Stimulated activated CD8-positive, alpha-beta memory T cell treated with anti-CD3 and anti-CD28 coated beads, Interleukin-4, amount 100 ng/mL, for 48 hours (primary cell): ENCODE measurements at regions not wholly inside any gene's neighbourhood (a gene's known extent, or its start where the extent isn't known, plus 50 kb on each side); places are given as distances from the start of the nearest gene placed in this dataset.

Source experiments
- DNase-seq: peaks from one replicate; pipeline ENCODE4 v3.0.0-alpha.2; 2020

DNA sequence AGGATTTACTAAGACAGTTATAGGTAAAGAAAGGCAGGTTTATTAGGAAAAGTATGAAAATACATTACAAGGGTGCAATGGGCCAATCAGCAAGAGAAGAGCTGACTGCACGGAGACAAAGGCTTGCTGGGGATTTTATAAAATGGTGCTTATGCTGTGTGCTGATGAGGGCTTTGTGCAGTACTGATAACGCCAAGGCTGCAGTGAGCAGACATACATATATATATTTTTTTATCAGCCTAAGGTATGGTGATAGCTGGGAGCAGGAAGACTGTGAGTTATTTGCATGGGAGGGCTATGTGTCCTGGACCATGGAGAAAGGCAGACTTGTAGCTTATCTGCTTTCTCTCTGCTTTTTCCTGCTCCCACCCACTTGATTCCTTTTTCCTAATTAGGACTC lies 208.1 kb upstream of the ACTBL2 start:
- DNase-seq: no peak

DNA sequence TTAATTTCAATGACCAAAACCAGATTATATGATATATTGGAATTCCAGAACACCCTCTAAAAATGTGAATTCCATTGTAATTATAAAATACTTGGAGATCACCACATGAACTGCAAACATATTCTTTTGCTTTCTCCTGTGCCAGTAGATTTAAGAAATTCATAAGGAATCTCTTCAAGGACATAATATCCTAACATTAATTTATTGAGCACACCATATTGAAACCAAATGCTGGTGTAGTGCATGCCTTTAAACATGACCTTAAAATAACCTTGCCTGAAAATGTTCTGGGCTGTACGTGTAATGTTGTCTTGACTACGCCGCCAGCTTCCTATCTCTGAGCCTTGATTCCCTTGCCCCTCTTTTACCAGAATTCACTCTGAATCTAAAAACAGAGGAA lies 205.0 kb upstream of the ACTBL2 start:
- DNase-seq: no peak

- no peak for DNase-seq
Observed at GRCh38 chr5:57685516-57686255, 203.1 kb upstream of the ACTBL2 start.

- no peak for DNase-seq
Observed at GRCh38 chr5:57684299-57684702, 201.7 kb upstream of the ACTBL2 start.

DNA sequence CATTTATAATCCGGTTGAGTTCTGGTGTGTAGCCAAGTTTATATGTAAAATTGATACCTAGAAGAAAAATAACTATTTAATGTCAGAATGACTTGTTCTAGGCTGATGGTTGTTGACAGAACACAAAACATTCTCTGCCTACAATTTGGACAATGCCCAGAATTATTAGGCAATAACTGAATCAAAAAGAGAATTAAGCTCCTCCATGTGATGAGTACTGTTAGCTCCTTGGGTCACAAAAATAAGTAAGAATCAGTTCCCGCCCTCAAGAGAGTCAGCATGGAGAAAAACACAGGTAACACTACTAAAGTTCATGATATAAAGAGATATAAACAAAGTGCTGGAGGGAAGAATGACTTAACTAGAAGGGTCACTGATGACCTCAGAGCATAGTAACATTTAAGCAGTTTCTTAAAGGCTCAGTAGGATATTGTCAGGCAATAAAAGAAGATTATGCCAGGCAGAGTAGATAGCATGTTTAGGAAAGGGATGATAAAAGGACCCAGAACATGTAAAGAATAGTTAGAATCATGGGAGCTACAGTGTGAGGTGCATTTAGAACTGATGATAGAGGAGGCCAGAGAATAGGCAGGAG lies 200.5 kb upstream of the ACTBL2 start:
- DNase-seq: no peak

- no peak for DNase-seq
Observed at GRCh38 chr5:57681942-57682341, 199.3 kb upstream of the ACTBL2 start.

GRCh38 chr5:57680686-57681085 lies 198.1 kb upstream of the ACTBL2 start:
- DNase-seq: no peak

GRCh38 chr5:57677235-57677634 lies 194.6 kb upstream of the ACTBL2 start:
- DNase-seq: no peak

DNA sequence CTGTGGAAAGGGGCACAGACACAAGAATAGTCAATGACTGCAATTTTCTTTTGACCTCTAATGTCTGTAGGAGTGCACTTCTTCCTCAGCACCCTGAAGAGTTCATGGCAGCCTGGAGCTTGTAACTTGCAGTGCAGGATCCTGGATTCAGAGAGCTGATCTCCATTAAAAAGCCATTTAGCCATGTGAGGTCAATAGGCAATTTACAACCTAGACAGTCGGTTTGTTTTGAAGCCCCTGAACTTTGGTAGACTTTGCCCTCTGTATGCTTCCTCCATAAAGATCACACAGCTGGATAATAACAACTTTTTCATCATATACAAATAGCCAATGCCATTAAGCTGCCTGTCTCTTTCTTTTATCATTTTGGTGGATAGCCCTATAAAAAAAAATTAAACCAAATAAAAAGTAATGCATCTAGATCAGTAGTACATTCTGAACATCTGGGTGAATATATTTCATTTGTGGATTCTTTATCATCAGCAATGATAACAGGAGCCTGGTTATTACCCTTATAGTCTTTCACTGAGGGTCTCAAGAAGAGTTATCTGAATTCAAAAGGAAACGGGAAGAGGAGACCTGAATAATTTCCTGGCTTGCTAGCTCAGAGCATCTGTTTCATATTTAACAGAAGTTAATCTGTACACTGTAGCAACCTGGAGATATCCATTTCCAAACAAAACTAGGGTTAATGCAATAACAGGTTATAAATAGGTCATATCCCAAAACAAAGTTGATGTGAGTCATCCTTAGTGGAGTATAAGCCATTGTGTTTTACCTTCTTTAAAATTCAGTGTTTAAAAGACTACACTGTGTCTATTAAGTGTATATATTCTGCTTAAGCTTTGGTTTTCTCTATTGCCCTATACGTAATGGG lies 193.8 kb upstream of the ACTBL2 start:
- no peak for DNase-seq

- no peak for DNase-seq
Observed at GRCh38 chr5:57675236-57675635, 192.6 kb upstream of the ACTBL2 start.

GRCh38 chr5:57671371-57671770 lies 188.8 kb upstream of the ACTBL2 start:
- no peak for DNase-seq

DNA sequence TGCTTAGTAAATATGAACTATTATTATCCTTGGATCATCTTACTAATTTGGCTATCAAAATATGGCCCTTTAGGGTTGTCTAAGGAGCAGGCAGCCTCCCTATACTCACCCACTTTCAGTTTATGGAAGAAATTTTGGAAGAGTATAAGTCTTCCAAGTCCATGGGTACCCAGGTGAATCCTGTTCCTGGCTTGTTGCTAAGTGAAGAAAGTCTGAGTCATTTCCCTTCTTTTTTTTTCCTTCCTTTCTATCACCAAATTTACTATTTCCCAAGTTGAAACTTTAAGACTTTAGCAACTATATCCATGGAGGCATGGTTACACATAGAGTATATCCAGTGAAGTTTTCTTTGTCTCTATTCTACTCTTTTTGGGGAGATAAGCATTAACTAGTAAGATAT lies 184.0 kb upstream of the ACTBL2 start:
- no peak for DNase-seq

DNA sequence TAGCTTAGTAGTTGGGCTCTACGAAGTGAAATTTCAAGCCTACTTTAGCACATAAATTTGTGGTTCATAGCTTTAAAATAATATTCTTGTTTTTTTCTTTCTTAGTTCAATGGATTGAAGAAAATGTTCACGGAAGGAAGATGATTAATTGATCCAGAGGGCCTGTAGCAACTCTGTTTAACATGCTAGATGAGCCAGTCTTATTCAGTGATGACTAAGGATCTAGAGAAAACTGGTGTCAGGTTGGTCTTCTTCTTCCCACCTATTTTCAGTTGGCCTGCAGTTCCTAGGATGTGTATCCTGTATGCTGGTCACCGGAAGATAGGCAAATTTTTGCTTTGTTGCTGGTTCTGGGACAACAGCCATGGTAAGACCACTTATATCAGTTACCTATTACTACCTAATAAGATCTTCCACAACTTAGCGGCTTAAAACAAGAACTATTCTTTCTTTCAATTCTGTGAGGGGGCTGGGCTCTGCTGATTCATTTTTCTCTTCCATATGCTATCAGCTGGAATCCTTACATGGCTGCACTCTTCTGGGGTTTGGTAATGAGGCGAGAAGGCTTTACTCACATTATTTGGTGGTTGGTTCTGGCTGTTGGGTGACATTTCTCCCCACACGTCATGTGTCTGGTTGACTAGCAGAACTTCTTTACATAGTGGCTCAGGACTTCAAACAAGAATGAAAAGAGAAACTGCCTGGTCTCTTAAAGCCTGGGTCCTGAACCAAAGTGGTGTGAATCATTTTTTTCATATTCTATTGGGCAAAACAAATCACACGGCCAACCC lies 182.7 kb upstream of the ACTBL2 start:
- no peak for DNase-seq

DNA sequence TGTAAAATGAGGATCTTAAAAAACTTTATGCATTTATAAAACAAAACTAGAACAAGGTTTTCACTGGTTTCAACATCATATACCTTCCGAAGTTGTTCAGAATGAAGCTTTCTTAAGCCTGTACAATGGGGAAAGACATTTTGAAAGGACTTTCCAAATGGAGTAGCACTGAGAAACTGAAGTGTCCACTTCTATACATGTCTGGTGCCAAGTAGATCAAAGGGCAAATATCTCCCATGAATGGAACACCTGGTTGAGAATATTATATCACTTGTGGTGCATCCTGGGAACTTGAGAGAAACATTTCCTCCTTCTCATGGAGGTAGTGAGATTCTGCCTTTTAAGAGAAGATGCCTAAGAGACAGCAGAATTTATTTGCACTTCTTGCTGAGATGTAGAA lies 182.1 kb upstream of the ACTBL2 start:
- DNase-seq: no peak

- DNase-seq: no peak
Observed at GRCh38 chr5:57663466-57663865, 180.9 kb upstream of the ACTBL2 start.

DNA sequence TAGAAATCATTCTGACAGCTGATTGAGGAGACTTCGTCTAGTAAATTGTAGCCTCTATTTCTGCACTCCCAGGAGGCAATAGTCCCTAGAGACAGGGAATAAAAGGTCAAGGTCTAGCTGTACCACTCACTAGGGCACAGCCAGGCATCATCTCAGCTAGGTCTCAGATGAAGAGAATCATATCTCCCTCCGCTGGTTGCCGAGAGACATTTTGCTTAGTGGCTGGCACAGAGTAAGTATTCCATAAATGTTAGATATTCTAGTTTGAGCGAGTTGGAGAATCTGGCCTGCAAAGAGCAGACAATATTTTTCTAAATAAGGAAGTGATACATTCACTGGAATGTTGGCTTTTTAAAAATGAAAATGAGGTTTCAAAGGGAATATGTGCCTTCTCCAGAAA lies 180.4 kb upstream of the ACTBL2 start:
- DNase-seq: no peak

DNA sequence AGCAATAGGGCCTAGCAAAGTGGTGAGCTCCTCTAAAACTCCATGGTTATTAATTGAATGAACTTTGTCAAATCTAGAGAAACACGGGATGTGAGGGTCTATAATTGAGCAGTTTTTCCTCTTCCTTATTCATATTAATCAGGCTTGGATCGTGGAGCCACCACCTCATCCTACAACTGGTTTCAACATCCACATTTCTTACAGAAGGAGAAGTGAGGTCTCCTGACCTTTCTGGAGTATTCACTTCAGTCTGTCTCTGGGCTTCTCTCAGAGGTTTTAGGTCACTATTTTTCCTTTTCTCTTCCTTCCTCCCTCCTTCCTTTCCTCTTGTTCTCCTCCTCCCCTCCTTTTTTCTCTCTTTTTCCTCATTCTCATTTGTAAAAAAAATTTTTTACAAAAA lies 177.3 kb upstream of the ACTBL2 start:
- DNase-seq: no peak

- no peak for DNase-seq
Observed at GRCh38 chr5:57658018-57658417, 175.4 kb upstream of the ACTBL2 start.

- no peak for DNase-seq
Observed at GRCh38 chr5:57655228-57655627, 172.6 kb upstream of the ACTBL2 start.

- DNase-seq: no peak
Observed at GRCh38 chr5:57653636-57654290, 171.2 kb upstream of the ACTBL2 start.

- DNase-seq: no peak
Observed at GRCh38 chr5:57651127-57651526, 168.5 kb upstream of the ACTBL2 start.

- no peak for DNase-seq
Observed at GRCh38 chr5:57650360-57651069, 167.9 kb upstream of the ACTBL2 start.
